ENCODE measurements at regions not wholly inside any gene's neighbourhood (a gene's known extent, or its start where the extent isn't known, plus 50 kb on each side); places are given as distances from the start of the nearest gene placed in this dataset.

GRCh38 chr2:122203523-122203922 lies 448.1 kb downstream of the TSN start:
- TF ChIP-seq, protein P1, sequence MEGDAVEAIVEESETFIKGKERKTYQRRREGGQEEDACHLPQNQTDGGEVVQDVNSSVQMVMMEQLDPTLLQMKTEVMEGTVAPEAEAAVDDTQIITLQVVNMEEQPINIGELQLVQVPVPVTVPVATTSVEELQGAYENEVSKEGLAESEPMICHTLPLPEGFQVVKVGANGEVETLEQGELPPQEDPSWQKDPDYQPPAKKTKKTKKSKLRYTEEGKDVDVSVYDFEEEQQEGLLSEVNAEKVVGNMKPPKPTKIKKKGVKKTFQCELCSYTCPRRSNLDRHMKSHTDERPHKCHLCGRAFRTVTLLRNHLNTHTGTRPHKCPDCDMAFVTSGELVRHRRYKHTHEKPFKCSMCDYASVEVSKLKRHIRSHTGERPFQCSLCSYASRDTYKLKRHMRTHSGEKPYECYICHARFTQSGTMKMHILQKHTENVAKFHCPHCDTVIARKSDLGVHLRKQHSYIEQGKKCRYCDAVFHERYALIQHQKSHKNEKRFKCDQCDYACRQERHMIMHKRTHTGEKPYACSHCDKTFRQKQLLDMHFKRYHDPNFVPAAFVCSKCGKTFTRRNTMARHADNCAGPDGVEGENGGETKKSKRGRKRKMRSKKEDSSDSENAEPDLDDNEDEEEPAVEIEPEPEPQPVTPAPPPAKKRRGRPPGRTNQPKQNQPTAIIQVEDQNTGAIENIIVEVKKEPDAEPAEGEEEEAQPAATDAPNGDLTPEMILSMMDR (IDR thresholded peaks at IDR 0.05): no peak
- no peak for TF ChIP-seq EP300 (IDR thresholded peaks at IDR 0.05)

Data from ovary (tissue), 3 donors.